Stimulated activated CD8-positive, alpha-beta memory T cell treated with anti-CD3 and anti-CD28 coated beads, Interleukin-4, amount 100 ng/mL, for 4 hours (primary cell): ENCODE measurements at regions not wholly inside any gene's neighbourhood (a gene's known extent, or its start where the extent isn't known, plus 50 kb on each side); places are given as distances from the start of the nearest gene placed in this dataset.

ENCODE experiments used
- DNase-seq, 2 donors: peaks; one replicate each; pipeline ENCODE4 v3.0.0-alpha.2; 2020; ENCODE audit warnings: low read depth in 2 of 2, low spot score in 1 of 2

- DNase-seq, result no peak
Measured at GRCh38 chr18:22613788-22614187, 196.1 kb upstream of the CTAGE1 start.

GRCh38 chr18:22623513-22623912, 205.8 kb upstream of the CTAGE1 start:
- no peak for DNase-seq

- no peak for DNase-seq
Measured at GRCh38 chr18:22624176-22624575, 206.5 kb upstream of the CTAGE1 start.

- DNase-seq, result no peak
Measured at GRCh38 chr18:22625406-22625805, 207.7 kb upstream of the CTAGE1 start.

GRCh38 chr18:22626771-22627170, 209.1 kb upstream of the CTAGE1 start:
- DNase-seq, result no peak

GRCh38 chr18:22627506-22627905, 209.8 kb upstream of the CTAGE1 start:
- no peak for DNase-seq

- no peak for DNase-seq
Measured at GRCh38 chr18:22628795-22629510, 211.2 kb upstream of the CTAGE1 start.

GRCh38 chr18:22630980-22631379, 213.3 kb upstream of the CTAGE1 start:
- DNase-seq, result no peak

- DNase-seq, result no peak
Measured at GRCh38 chr18:22632191-22632590, 214.5 kb upstream of the CTAGE1 start.

- DNase-seq, result no peak
Measured at GRCh38 chr18:22634464-22634863, 216.7 kb upstream of the CTAGE1 start.

- no peak for DNase-seq
Measured at GRCh38 chr18:22637787-22638186, 220.1 kb upstream of the CTAGE1 start.

- DNase-seq, result no peak
Measured at GRCh38 chr18:22639026-22639463, 221.3 kb upstream of the CTAGE1 start.

GRCh38 chr18:22639561-22639960, 221.8 kb upstream of the CTAGE1 start:
- no peak for DNase-seq

- no peak for DNase-seq
Measured at GRCh38 chr18:22640281-22640842, 222.6 kb upstream of the CTAGE1 start.

GRCh38 chr18:22641958-22642357, 224.2 kb upstream of the CTAGE1 start:
- no peak for DNase-seq

- DNase-seq, result no peak
Measured at GRCh38 chr18:22643731-22644130, 226.0 kb upstream of the CTAGE1 start.

GRCh38 chr18:22650247-22650646, 232.5 kb upstream of the CTAGE1 start:
- DNase-seq, result no peak

GRCh38 chr18:22657619-22658018, 239.9 kb upstream of the CTAGE1 start:
- DNase-seq, result no peak

GRCh38 chr18:22658318-22658717, 240.6 kb upstream of the CTAGE1 start:
- no peak for DNase-seq

GRCh38 chr18:22663378-22663777, 245.7 kb upstream of the CTAGE1 start:
- DNase-seq, result no peak

GRCh38 chr18:22666411-22666940, 248.8 kb upstream of the CTAGE1 start:
- no peak for DNase-seq

GRCh38 chr18:22667156-22667555, 249.4 kb upstream of the CTAGE1 start:
- DNase-seq, result no peak
